SJCRH30 (cell line): ENCODE measurements at regions not wholly inside any gene's neighbourhood (a gene's known extent, or its start where the extent isn't known, plus 50 kb on each side); places are given as distances from the start of the nearest gene placed in this dataset.
A peak's percentile ranks its signal among the peaks of the same experiment; 100 is the strongest.

Experiments
- DNase-seq, 2 experiments: peaks; one replicate each; pipeline ENCODE4 v3.0.0-alpha.2; 2015 to 2020
- H3K27ac ChIP-seq: fragments of 250-450 bp; sonication (Bioruptor Pico); 2 replicates; pipeline ENCODE4 v1.5.1; 2020; ENCODE audit warnings: mild to moderate bottlenecking, moderate library complexity
- H3K27me3 ChIP-seq: fragments of 250-450 bp; sonication (Bioruptor Pico); 2 replicates; pipeline ENCODE4 v1.5.1; 2020; ENCODE audit warnings: mild to moderate bottlenecking, moderate library complexity
- H3K36me3 ChIP-seq: fragments of 250-450 bp; sonication (Bioruptor Pico); 2 replicates; pipeline ENCODE4 v1.5.1; 2020; ENCODE audit warnings: mild to moderate bottlenecking, moderate library complexity
- H3K4me1 ChIP-seq: fragments of 250-450 bp; sonication (Bioruptor Pico); 2 replicates; pipeline ENCODE4 v1.5.1; 2020; ENCODE audit warnings: mild to moderate bottlenecking, moderate library complexity
- H3K4me3 ChIP-seq: fragments of 250-450 bp; sonication (Bioruptor Pico); 2 replicates; pipeline ENCODE4 v1.5.1; 2020; ENCODE audit warnings: mild to moderate bottlenecking, moderate library complexity
- H3K9me3 ChIP-seq: fragments of 250-450 bp; sonication (Bioruptor Pico); replicated peaks from 2 replicates; pipeline ENCODE4 v1.5.1; 2020; ENCODE audit warnings: mild to moderate bottlenecking, moderate library complexity

GRCh38 chr9:30670805-30671562 lies 1713.5 kb upstream of the ACO1 start:
- Histone ChIP-seq H3K27me3 (no peaks in the 10 kb centered on the region), H3K4me3 (no peak overlapping the region), H3K9me3 (no peaks in the 10 kb centered on the region), H3K36me3 (no peaks in the 10 kb centered on the region), H3K4me1 (no peaks in the 10 kb centered on the region), H3K27ac (no peak overlapping the region)
- no peak for DNase-seq

- Histone ChIP-seq H3K9me3 (no peaks in the 10 kb centered on the region), H3K4me1 (no peaks in the 10 kb centered on the region), H3K27ac (no peak overlapping the region), H3K4me3 (no peak overlapping the region), H3K36me3 (no peaks in the 10 kb centered on the region), H3K27me3 (no peaks in the 10 kb centered on the region)
- DNase-seq, result no peak
Measured at GRCh38 chr9:30673132-30673531, 1711.3 kb upstream of the ACO1 start.

- DNase-seq, result no peak
- Histone ChIP-seq H3K36me3 (no peaks in the 10 kb centered on the region), H3K4me3 (no peak overlapping the region), H3K9me3 (no peaks in the 10 kb centered on the region), H3K4me1 (no peaks in the 10 kb centered on the region), H3K27me3 (no peaks in the 10 kb centered on the region), H3K27ac (no peak overlapping the region)
Measured at GRCh38 chr9:30676651-30677050, 1707.8 kb upstream of the ACO1 start.

GRCh38 chr9:30677221-30677620 lies 1707.2 kb upstream of the ACO1 start:
- Histone ChIP-seq H3K4me3 (no peak overlapping the region), H3K27ac (no peak overlapping the region), H3K27me3 (no peaks in the 10 kb centered on the region), H3K4me1 (no peaks in the 10 kb centered on the region), H3K36me3 (no peaks in the 10 kb centered on the region), H3K9me3 (no peaks in the 10 kb centered on the region)
- DNase-seq, result no peak

- H3K4me3 ChIP-seq, result no peak overlapping the region
- no peaks in the 10 kb centered on the region for H3K4me1 ChIP-seq
- no peaks in the 10 kb centered on the region for H3K9me3 ChIP-seq
- no peaks in the 10 kb centered on the region for H3K27me3 ChIP-seq
- no peak for DNase-seq
- no peak overlapping the region for H3K27ac ChIP-seq
- no peaks in the 10 kb centered on the region for H3K36me3 ChIP-seq
Measured at GRCh38 chr9:30688801-30689200, 1695.6 kb upstream of the ACO1 start.

- H3K4me1 ChIP-seq, result no peaks in the 10 kb centered on the region
- H3K4me3 ChIP-seq, result no peak overlapping the region
- H3K27me3 ChIP-seq, result no peaks in the 10 kb centered on the region
- H3K36me3 ChIP-seq, result no peaks in the 10 kb centered on the region
- H3K9me3 ChIP-seq, result no peaks in the 10 kb centered on the region
- no peak overlapping the region for H3K27ac ChIP-seq
- DNase-seq, result no peak
Measured at GRCh38 chr9:30697958-30698357, 1686.5 kb upstream of the ACO1 start.

- Histone ChIP-seq H3K4me1 (no peaks in the 10 kb centered on the region), H3K9me3 (no peaks in the 10 kb centered on the region), H3K4me3 (no peak overlapping the region), H3K36me3 (no peaks in the 10 kb centered on the region), H3K27me3 (no peaks in the 10 kb centered on the region), H3K27ac (no peak overlapping the region)
- no peak for DNase-seq
Measured at GRCh38 chr9:30711591-30711990, 1672.9 kb upstream of the ACO1 start.

- Histone ChIP-seq H3K4me1 (no peaks in the 10 kb centered on the region), H3K36me3 (no peaks in the 10 kb centered on the region), H3K27me3 (no peaks in the 10 kb centered on the region), H3K27ac (no peak overlapping the region), H3K9me3 (no peaks in the 10 kb centered on the region), H3K4me3 (no peak overlapping the region)
- DNase-seq, result peak in 1 of 2 experiments; percentile 9
Measured at GRCh38 chr9:30713243-30713642, 1671.2 kb upstream of the ACO1 start.

GRCh38 chr9:30714389-30714788 lies 1670.1 kb upstream of the ACO1 start:
- H3K27me3 ChIP-seq, result no peaks in the 10 kb centered on the region
- no peak overlapping the region for H3K27ac ChIP-seq
- no peaks in the 10 kb centered on the region for H3K4me1 ChIP-seq
- no peaks in the 10 kb centered on the region for H3K9me3 ChIP-seq
- no peaks in the 10 kb centered on the region for H3K36me3 ChIP-seq
- H3K4me3 ChIP-seq, result no peak overlapping the region
- no peak for DNase-seq

GRCh38 chr9:30718483-30718882 lies 1666.0 kb upstream of the ACO1 start:
- no peaks in the 10 kb centered on the region for H3K36me3 ChIP-seq
- no peak for DNase-seq
- no peak overlapping the region for H3K27ac ChIP-seq
- no peaks in the 10 kb centered on the region for H3K27me3 ChIP-seq
- H3K4me1 ChIP-seq, result no peaks in the 10 kb centered on the region
- H3K4me3 ChIP-seq, result no peak overlapping the region
- H3K9me3 ChIP-seq, result no peaks in the 10 kb centered on the region

- no peak for DNase-seq
- Histone ChIP-seq H3K27ac (no peak overlapping the region), H3K4me3 (no peak overlapping the region), H3K9me3 (no peaks in the 10 kb centered on the region), H3K4me1 (no peaks in the 10 kb centered on the region), H3K27me3 (no peaks in the 10 kb centered on the region), H3K36me3 (no peaks in the 10 kb centered on the region)
Measured at GRCh38 chr9:30722065-30722464, 1662.4 kb upstream of the ACO1 start.

- Histone ChIP-seq H3K4me3 (no peak overlapping the region), H3K27ac (no peak overlapping the region), H3K27me3 (no peaks in the 10 kb centered on the region), H3K9me3 (no peaks in the 10 kb centered on the region), H3K36me3 (no peaks in the 10 kb centered on the region), H3K4me1 (no peaks in the 10 kb centered on the region)
- peak in 1 of 2 experiments; percentile 45 for DNase-seq
Measured at GRCh38 chr9:30723656-30724055, 1660.8 kb upstream of the ACO1 start.

- DNase-seq, result no peak
- H3K36me3 ChIP-seq, result no peaks in the 10 kb centered on the region
- H3K4me1 ChIP-seq, result no peaks in the 10 kb centered on the region
- no peak overlapping the region for H3K4me3 ChIP-seq
- no peaks in the 10 kb centered on the region for H3K27me3 ChIP-seq
- H3K27ac ChIP-seq, result no peak overlapping the region
- no peaks in the 10 kb centered on the region for H3K9me3 ChIP-seq
Measured at GRCh38 chr9:30732060-30732459, 1652.4 kb upstream of the ACO1 start.

GRCh38 chr9:30744871-30745270 lies 1639.6 kb upstream of the ACO1 start:
- no peak overlapping the region for H3K4me3 ChIP-seq
- no peaks in the 10 kb centered on the region for H3K9me3 ChIP-seq

GRCh38 chr9:30746589-30746988 lies 1637.9 kb upstream of the ACO1 start:
- H3K27me3 ChIP-seq, result no peaks in the 10 kb centered on the region
- no peaks in the 10 kb centered on the region for H3K4me1 ChIP-seq
- no peak overlapping the region for H3K4me3 ChIP-seq
- H3K36me3 ChIP-seq, result no peaks in the 10 kb centered on the region
- DNase-seq, result no peak
- H3K27ac ChIP-seq, result no peak overlapping the region
- H3K9me3 ChIP-seq, result no peaks in the 10 kb centered on the region

More at GRCh38 chr9:30744871-30745270, 1639.6 kb upstream of the ACO1 start:
- Histone ChIP-seq H3K36me3 (no peaks in the 10 kb centered on the region), H3K27me3 (no peaks in the 10 kb centered on the region), H3K4me1 (no peaks in the 10 kb centered on the region), H3K27ac (no peak overlapping the region)
- DNase-seq, result no peak

GRCh38 chr9:30757723-30758122 lies 1626.7 kb upstream of the ACO1 start:
- no peaks in the 10 kb centered on the region for H3K27me3 ChIP-seq
- H3K4me3 ChIP-seq, result no peak overlapping the region
- no peak for DNase-seq
- H3K9me3 ChIP-seq, result no peaks in the 10 kb centered on the region
- H3K27ac ChIP-seq, result no peak overlapping the region
- H3K4me1 ChIP-seq, result no peaks in the 10 kb centered on the region
- no peaks in the 10 kb centered on the region for H3K36me3 ChIP-seq
